GM10266 (cell line): ENCODE measurements at regions not wholly inside any gene's neighbourhood (a gene's known extent, or its start where the extent isn't known, plus 50 kb on each side); places are given as distances from the start of the nearest gene placed in this dataset.
"Not testable (repeated sequence)": the region's sequence is repeated elsewhere in the genome, so short reads cannot be mapped to it uniquely, and the experiment has no call there.

Experiments used
- DNase-seq: peaks from one replicate; pipeline ENCODE4 v3.0.0; 2012; ENCODE audit errors: extremely low spot score
- CTCF ChIP-seq: IDR thresholded peaks from 2 replicates; pipeline ENCODE4 v1.5.1; 2012; ENCODE audit warnings: mild to moderate bottlenecking, low read depth; ENCODE audit not compliant: control insufficient read depth, insufficient read depth; ENCODE audit errors: missing control alignments

- TF ChIP-seq CTCF: no peak
- DNase-seq: no peak
These were observed 147.3 kb upstream of the SPRED2 start for GRCh38 chr2:65579506-65580235.

- DNase-seq: no peak
- TF ChIP-seq CTCF: no peak
These were observed 145.3 kb upstream of the SPRED2 start for GRCh38 chr2:65577654-65578053.

- no peak for DNase-seq
- TF ChIP-seq CTCF: no peak
These were observed 144.6 kb upstream of the SPRED2 start for GRCh38 chr2:65576861-65577601.

GRCh38 chr2:65576278-65576677, 143.9 kb upstream of the SPRED2 start:
- DNase-seq: no peak
- TF ChIP-seq CTCF: no peak

- TF ChIP-seq CTCF: no peak
- DNase-seq: no peak
These were observed 142.6 kb upstream of the SPRED2 start for GRCh38 chr2:65574993-65575392.

- DNase-seq: not testable (repeated sequence)
These were observed 136.4 kb upstream of the SPRED2 start for GRCh38 chr2:65568656-65569440.

GRCh38 chr2:65566617-65567016, 134.2 kb upstream of the SPRED2 start:
- DNase-seq: no peak
- TF ChIP-seq CTCF: no peak
